C1 segment of cervical spinal cord (tissue), 14 donors: ENCODE measurements at regions not wholly inside any gene's neighbourhood (a gene's known extent, or its start where the extent isn't known, plus 50 kb on each side); places are given as distances from the start of the nearest gene placed in this dataset.
A peak's percentile ranks its signal among the peaks of the same experiment; 100 is the strongest.

Source experiments
- DNase-seq, 14 donors: peaks; one replicate each; lab custom pipeline; 2025; lab: John Stamatoyannopoulos, UW

DNA sequence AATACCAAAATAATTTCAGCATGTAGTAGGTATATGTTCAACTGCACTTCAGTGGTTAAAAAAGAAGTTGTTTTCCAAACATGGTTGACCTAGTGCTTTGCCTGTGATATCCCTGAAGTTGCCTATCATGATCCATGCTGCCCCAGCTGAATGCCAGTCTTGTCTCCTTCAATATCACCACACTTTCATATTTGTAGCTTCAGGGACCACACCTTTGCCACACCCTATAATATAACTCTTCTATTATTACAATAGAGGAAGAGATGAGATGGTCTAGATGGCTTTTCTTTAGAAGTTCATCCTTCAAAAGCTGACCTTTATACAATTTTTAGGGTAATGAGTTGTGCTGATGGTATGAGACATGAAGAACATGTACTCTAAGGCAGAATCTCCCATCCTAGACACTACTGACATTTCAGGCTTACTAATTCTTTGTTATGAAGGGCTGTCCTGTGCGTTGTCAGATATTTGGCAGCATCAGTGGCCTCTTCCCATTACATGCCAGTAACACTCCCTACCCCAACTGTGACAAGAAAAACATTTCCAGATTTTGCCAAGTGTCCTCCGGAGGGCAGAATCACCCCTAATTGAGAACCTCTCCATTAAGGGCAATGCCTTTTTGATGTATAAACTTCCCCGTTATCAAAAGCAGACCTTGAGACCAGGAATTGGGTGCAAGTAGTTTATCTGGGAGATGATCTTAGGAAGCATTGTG is 76.2 kb upstream of the PLCL2 start:
- peak in 1 of 14 donors; percentile 82 for DNase-seq

DNA sequence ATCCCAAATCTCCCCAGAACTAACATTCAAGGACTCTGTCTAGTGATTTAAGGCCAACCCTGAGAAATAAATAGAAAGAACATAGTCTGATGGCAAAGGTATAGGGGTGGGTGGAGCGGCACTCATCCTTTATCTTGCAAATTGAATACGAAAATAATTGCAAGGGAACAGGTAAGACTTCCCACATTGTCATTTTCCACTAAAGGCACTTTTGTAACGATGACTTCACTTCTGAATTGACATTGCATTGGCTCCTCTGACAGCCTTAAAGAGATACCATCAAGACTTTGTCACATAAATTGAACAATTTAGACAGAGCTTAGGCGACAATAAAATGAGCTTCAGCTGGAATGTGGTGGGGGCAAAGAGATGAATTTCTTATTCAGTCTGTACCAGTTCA is 75.3 kb upstream of the PLCL2 start:
- no peak for DNase-seq

DNA sequence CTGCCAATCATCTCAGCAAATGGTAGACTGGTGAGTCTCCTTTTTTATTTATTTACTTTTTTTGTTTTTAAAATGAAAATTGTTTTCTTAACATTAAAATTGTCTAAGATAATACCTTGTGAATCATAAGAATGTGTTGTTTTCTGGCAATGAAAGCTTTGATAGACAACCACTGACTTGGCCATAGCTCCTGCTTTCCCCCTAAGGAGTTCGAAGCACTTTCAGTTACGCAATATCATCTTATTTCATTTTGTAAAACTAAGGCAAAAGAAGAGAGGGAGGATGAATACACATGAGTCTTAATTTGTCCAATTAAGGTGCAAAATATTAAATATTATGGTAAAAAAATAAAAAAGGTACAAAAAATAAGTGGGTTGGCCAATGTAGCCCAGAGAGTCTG is 74.8 kb upstream of the PLCL2 start:
- no peak for DNase-seq

DNA sequence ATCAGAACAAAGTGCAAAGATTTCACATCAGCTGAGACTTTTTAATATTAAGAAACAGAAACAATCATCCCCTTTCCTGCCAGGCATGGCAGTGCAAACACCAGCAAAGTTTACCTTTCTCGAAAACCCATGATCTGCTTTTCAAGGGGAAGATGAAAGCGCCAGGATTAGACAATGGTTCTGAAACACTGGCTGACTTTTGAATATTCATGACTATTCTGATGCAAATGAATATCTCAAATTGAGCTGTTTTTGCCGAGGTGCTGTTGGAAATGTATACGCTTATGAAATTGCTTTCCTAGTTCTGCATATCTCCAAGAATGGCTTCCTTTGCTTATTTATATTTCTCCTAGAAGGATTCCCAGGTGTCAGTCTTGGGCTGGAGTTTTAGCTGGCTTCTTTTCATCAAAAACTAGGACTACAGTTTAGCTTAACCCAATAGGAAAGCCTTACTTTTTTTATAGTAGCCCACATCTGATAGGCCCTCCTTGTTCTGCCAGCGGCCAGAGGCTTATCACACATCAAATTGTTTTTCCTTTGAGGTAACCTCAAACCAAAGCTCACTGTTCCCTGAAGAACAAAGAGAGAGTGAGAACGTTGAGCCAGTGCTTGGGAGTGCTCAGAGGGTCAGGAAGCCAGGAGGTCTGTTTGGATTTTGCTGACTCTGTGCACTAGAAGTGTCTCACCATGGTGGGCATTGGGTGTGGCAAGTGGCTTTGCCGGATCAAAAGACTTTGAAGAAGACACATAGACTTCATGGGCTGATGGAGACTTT is 74.0 kb upstream of the PLCL2 start:
- DNase-seq: no peak

DNA sequence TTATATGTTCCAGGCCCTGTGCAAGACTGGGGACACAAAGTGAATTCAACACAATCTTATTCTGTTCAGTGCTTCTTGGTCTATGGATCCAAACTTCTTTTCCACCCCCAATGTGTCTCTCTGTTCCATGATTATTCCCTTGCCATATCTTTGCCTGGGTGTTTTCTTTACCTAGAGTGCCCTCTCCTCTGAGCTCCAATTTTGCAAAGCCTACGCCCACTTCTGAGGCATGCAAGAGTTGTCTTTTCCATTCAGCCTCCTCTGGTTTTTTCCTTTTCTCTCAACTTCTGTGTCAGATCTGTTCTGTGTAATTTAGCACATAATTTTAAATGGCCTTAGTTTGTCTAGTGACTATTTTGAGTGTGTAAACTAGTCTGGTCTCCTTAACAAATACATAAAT is 72.8 kb upstream of the PLCL2 start:
- no peak for DNase-seq

DNA sequence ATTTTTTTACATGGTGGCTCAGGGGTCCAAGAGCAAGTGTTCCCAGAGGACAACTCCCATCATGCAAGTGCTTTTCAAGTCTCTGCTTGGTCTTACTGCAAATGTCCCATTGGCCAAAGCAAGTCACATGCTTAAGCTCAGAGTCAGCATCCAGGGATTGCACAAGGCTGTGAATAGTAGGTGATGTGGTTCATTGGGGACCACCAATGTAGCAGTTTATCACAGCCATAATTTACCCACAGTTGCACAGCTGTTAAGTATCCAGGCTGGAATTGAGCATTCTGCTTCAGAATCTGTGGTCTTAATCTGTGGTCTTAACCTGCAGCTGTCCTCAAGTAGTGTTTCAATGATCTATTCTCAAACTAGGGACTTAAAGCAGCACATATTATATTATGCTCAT is 71.4 kb upstream of the PLCL2 start:
- no peak for DNase-seq

DNA sequence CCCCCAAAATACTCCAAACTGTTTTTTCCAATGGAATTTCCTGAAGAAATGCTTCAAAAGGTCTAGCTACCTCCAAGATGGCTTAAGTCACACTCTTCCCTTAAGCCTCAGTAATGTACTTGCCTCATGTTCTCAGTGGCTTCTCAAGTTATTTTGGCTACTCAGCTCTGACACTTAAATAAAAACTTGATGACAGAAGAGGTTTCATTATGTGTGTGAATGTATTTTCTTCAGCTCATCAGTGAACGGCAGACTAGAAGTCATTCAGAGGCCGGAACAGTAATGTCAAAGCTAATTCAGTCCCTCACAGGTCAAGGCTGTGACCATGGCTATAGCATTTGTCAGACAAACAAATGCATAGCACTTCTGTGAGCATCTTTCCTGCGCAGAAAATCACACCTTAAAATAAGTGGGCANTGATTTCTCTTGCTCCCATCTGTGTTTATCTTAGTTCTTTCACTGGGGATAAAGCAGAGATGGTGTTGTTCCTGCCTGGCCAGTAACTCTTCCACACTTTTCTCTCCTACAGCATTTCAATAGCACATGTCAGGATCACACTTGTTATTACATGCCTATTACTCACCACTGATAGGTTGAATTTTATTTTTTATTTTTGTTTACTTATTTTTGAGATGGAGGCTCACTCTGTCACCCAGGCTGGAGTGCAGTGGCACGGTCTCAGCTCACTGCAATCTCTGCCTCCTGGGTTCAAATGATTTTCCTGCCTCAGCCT is 68.5 kb upstream of the PLCL2 start:
- no peak for DNase-seq

DNA sequence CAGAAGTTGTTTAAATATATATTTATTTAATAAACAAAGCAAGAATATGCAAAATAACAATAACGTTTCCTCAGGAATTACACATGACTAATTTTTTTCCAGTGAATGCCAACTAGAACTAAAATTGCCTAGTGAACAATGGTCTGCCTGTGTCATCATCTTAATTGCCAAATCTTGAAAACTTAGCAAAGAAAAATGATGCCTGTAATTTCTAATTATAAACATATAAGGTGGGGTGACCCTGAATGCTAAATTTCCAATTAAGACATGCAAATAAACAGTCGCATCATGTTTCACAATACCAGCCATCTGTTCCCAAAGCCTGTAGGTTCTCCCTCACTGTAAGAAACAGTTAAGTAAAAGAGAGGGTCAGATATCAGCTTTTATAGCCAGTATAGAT is 67.6 kb upstream of the PLCL2 start:
- DNase-seq: no peak

DNA sequence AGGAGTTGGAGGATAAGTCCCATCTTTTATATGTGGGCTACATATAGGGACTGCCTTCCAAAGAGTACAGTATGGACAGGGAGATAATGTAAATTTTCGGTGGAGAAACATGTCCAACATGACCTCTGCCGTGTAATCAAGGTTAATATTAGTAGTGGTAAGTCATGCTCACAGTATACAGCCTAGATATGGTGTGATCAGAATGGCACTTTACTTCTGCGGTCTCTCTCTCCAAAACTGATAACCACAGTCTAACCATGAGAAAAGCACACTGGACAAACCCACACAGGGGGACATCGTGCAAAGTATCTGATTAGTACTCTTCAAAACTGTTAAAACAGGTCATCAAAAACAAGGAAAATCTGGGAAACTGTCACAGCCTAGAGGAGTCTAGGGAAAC is 66.6 kb upstream of the PLCL2 start:
- DNase-seq: no peak

DNA sequence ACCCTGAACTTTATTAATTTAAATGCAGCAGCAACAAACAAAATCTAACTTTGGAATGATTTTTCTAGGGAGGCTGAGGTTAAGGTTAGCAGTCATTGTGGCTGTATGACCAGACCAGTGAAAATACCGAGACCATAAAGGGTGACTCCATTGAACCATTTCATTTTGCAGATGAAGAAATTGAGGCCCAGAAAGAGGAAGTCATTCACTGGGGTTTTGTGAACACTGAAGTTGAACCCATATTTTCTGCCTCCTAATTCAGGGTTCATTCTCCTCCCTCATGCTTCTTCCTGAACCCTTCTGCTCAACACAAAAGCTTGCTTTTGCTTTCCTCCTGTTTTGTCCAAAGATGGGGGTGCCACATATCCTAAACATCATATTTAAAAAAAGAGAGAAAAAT is 65.8 kb upstream of the PLCL2 start:
- DNase-seq: no peak

DNA sequence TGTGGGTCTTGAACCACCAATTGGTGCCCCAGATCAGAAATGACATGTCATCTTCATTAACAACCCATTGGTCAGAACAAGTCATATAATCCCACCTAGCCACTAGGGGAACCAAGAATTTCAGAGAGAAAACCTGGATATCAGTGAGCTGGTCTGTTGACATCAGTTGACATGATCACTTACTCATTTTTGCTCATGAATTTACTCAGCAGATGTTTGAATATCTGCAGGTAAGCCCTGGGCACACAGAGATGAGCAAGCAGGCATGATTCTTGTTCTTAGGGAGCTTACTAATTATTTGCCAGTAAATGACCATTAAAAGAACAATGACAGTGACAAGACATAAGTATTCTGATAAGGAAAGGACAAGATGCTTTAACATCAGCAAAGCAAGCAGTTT is 64.3 kb upstream of the PLCL2 start:
- DNase-seq: no peak

DNA sequence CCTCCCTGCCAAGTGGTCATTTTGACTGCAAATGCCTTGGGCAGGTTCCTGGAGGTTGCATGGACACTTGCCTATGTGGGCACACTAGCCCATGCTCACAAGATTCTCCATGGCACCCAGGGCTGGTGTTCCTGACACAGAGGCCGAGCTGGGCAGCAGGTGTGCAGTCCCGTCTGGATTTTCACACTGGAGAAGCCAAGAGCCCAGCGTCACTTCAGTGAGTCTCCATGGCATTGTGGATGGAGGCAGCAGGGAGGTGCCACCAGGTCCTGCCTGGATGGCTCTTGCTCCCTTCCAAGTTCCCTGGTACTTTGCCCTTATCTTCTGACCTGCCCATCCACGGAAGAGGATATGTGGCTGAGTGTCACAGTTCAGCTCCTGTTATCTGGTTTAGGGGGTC is 63.7 kb upstream of the PLCL2 start:
- DNase-seq: no peak

DNA sequence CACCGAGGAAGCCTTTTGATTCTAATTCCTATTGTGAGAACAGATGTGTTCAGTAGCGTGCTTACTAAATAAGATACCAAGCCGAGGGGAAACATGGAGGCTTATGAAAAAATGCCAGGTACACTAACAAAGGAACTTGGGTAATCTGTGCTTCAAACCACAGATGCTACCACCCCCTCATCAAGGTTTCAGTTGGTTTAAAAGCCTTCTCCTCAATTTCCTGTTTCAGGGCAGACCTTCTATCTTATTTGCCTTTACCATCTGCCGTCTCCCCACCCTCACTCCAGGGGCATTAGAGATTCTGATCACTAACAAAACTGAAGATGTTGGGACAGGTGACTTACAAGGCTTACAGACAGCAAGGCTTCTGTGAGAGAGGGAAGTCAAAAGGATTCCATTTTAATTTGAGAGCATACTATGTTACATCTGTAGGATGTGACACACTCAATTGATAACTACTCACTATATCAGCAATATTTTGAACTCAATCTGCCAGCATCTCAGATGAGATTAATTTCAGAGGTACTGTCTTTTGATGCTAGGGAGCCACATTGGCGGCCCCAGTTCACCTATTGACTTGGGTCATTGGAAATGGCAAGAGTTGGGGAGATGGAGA is 60.6 kb upstream of the PLCL2 start:
- DNase-seq: no peak

DNA sequence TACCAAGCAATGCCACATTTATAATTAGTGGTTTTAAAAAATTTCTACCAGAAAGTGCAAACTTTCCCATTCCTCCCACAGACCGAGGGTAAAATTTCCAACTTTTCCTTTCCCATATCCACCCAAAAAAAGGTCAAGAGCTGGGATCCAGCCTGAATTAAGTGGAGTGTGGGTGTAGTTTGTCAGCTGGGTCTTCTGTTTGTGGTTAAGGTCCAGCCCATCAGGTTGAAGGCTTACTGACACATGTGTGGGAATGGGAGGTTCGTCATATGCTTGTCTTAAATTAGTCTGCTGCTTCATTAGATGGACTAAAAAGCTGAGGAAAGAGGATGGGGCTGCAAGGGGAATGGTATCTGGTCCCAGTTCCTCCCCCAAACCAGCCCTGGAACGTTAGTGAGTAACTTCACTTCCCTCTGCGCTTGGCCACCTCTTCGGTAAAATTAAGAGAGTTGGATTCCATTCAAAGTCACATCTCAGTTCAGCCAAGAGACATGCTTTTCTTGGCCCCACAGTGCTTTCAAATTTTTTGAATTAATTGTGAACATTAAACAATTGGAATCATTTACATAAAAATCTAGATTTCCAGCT is 59.0 kb upstream of the PLCL2 start:
- DNase-seq: no peak

DNA sequence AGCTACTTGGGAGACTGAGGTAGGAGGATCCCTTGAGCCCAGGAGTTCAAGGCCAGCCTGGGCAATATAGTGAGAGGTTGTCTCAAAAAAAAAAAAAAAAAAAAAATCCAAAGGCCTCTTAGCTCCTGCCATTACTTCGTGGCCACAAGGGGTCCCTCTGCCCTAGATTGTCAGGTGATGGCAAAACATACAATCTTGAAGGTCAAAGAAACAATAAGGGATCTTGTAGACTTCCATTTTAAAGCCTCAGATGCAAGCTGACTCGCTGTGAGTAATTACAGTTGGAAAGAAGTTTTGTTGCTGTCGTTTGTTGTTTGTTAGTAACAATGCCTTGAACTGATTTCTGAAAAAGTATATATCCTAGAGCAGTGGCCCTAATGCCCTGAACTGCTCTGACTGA is 55.9 kb upstream of the PLCL2 start:
- DNase-seq: no peak

DNA sequence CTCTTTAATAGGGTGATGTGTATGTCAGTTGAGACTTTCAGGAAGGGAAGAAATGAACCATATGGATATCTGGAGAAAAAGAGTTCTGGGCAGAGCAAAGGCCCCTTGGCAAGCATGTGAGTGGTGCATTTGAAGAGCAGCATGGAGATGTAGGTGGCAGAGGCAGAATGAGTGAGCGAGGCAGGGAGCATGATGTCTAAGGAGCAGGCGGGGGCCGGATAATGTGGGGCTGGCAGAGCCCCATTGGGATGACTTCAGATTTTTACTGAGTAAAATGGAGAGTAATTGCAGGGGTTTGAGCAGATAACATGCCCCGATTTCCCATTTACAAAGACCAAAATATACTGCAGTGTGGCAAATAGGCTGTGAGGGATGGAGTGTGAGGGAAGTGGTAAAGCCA is 52.9 kb upstream of the PLCL2 start:
- no peak for DNase-seq

DNA sequence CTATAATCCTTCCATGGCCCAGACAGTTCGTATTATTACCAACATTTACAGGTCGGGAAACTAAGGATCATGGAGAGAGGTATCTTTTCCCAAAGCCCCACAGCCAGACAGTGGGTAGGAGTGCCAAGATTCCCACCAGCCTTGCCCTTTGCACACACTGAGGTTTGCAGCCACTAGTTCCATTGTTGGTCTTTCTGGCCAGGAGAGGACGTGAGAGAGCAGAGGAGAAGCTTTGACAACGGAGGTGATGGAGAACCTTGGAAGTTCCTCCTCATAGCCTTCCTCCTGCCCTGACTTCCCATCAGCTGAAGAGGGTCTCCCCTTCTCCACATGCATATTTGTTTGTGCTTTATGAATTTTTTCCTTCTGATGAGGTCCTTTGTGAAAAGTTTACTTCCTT is 50.5 kb upstream of the PLCL2 start:
- no peak for DNase-seq

DNA sequence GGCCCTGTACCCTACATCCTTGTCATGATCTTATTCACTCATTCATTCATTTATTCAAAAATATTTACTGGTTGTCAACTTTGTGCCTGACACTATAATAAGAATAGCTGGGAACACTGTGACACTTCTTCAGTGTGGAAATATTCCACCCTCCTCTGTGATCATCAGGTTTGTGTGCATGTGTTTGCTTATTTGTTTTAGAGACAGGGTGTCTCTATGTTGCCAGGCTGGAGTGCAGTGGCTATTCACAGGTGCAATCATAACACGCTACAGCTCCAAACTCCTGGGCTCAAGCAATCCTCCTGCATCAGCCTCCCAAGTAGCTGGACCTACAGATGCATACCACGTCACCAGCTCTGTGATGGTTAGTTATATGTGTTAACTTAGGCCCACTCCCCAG is 50.0 kb upstream of the PLCL2 start:
- DNase-seq: no peak
